SK-N-SH (cell line): ENCODE measurements at regions not wholly inside any gene's neighbourhood (a gene's known extent, or its start where the extent isn't known, plus 50 kb on each side); places are given as distances from the start of the nearest gene placed in this dataset.

Experiments
- CHD2 ChIP-seq: fragments of 150-350 bp; IDR thresholded peaks from 2 replicates; pipeline ENCODE4 v1.6.1; 2018; ENCODE audit warnings: low read length; ENCODE audit not compliant: partially characterized antibody
- CTCF ChIP-seq: fragments of 200-600 bp; sonication (generic); IDR thresholded peaks from 2 replicates; pipeline ENCODE4 v1.6.1; 2017; ENCODE audit warnings: antibody characterized with exemption, mild to moderate bottlenecking, moderate library complexity
- EZH2phosphoT487 ChIP-seq: fragments of 200-600 bp; sonication (generic); IDR thresholded peaks from 2 replicates; pipeline ENCODE4 v1.6.1; 2017; ENCODE audit warnings: low read depth, mixed run types, mild to moderate bottlenecking, antibody characterized with exemption, moderate library complexity, borderline replicate concordance
- GABPA ChIP-seq: IDR thresholded peaks from 2 replicates; pipeline ENCODE4 v1.4.0; 2012; ENCODE audit warnings: low read depth, mild to moderate bottlenecking
- NFIC ChIP-seq: IDR thresholded peaks from 2 replicates; pipeline ENCODE4 v1.4.0; 2012; ENCODE audit warnings: borderline replicate concordance
- USF2 ChIP-seq: fragments of 150-350 bp; IDR thresholded peaks from 2 replicates; pipeline ENCODE4 v1.6.1; 2017; ENCODE audit warnings: antibody characterized with exemption, low read length, low read depth, borderline replicate concordance
- YY1 ChIP-seq: IDR thresholded peaks from 2 replicates; pipeline ENCODE4 v1.4.0; 2012; ENCODE audit warnings: low read depth, mild to moderate bottlenecking
- TF ChIP-seq, protein P1 (sequence below): IDR thresholded peaks from 2 replicates; pipeline ENCODE4 v1.6.1; 2012; ENCODE audit warnings: mild to moderate bottlenecking, low read depth, low read length, moderate library complexity

- no peak for TF ChIP-seq USF2
- no peak for TF ChIP-seq CTCF
- TF ChIP-seq YY1: no peak
- TF ChIP-seq CHD2: no peak
- TF ChIP-seq, protein P1, sequence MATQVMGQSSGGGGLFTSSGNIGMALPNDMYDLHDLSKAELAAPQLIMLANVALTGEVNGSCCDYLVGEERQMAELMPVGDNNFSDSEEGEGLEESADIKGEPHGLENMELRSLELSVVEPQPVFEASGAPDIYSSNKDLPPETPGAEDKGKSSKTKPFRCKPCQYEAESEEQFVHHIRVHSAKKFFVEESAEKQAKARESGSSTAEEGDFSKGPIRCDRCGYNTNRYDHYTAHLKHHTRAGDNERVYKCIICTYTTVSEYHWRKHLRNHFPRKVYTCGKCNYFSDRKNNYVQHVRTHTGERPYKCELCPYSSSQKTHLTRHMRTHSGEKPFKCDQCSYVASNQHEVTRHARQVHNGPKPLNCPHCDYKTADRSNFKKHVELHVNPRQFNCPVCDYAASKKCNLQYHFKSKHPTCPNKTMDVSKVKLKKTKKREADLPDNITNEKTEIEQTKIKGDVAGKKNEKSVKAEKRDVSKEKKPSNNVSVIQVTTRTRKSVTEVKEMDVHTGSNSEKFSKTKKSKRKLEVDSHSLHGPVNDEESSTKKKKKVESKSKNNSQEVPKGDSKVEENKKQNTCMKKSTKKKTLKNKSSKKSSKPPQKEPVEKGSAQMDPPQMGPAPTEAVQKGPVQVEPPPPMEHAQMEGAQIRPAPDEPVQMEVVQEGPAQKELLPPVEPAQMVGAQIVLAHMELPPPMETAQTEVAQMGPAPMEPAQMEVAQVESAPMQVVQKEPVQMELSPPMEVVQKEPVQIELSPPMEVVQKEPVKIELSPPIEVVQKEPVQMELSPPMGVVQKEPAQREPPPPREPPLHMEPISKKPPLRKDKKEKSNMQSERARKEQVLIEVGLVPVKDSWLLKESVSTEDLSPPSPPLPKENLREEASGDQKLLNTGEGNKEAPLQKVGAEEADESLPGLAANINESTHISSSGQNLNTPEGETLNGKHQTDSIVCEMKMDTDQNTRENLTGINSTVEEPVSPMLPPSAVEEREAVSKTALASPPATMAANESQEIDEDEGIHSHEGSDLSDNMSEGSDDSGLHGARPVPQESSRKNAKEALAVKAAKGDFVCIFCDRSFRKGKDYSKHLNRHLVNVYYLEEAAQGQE: no peak
- no peak for TF ChIP-seq NFIC
- no peak for TF ChIP-seq EZH2phosphoT487
- TF ChIP-seq GABPA: no peak
Measured at GRCh38 chrX:104325213-104325585, 70.5 kb upstream of the ESX1 start.
